ENCODE measurements at regions not wholly inside any gene's neighbourhood (a gene's known extent, or its start where the extent isn't known, plus 50 kb on each side); places are given as distances from the start of the nearest gene placed in this dataset.

DNA sequence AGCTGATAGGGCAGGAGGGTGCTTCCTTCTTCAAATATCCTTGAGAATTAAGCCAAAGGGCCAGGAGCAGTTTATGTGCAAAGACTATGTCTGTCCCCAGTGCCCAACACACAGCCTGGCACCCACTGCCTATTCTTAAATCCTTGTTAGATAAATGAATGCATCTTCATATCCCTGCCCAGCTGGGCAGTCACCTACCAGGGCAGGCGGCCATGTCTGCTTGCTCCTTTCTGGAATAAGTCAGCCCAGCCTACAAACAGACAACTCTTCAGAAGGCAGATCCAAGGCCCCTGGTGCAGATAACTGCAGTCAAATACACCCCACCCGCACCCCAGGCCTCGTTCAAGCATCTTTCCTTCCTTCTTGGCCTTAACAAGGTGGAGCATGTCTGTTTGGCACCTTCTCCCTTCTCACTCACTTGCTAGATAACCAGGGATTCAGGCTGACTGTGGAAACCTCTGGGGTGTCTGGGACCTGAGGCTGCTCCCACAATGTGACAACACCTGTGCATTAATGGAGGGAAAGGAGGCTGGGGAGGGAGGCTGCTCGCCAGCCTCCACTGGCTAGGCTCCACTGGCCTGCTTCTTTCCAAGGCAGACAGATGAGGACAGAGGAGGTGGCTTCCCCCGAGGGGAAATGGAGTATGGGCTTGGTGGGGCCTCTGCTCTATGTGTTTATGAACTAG, 59.9 kb upstream of the COL13A1 start:
- TF ChIP-seq, protein P1, sequence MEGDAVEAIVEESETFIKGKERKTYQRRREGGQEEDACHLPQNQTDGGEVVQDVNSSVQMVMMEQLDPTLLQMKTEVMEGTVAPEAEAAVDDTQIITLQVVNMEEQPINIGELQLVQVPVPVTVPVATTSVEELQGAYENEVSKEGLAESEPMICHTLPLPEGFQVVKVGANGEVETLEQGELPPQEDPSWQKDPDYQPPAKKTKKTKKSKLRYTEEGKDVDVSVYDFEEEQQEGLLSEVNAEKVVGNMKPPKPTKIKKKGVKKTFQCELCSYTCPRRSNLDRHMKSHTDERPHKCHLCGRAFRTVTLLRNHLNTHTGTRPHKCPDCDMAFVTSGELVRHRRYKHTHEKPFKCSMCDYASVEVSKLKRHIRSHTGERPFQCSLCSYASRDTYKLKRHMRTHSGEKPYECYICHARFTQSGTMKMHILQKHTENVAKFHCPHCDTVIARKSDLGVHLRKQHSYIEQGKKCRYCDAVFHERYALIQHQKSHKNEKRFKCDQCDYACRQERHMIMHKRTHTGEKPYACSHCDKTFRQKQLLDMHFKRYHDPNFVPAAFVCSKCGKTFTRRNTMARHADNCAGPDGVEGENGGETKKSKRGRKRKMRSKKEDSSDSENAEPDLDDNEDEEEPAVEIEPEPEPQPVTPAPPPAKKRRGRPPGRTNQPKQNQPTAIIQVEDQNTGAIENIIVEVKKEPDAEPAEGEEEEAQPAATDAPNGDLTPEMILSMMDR (IDR thresholded peaks at IDR 0.05): no peak
- TF ChIP-seq POLR2A (IDR thresholded peaks at IDR 0.05): no peak
